Astrocyte (in vitro differentiated cells and primary cell): ENCODE measurements at regions not wholly inside any gene's neighbourhood (a gene's known extent, or its start where the extent isn't known, plus 50 kb on each side); places are given as distances from the start of the nearest gene placed in this dataset.

Experiments used
- CTCF ChIP-seq: IDR thresholded peaks from 2 replicates; pipeline ENCODE4 v1.5.1; 2011; ENCODE audit warnings: low read depth, mild to moderate bottlenecking, inconsistent platforms, low read length, moderate library complexity; ENCODE audit not compliant: insufficient read depth
- EZH2 ChIP-seq: IDR thresholded peaks from 2 replicates; pipeline ENCODE4 v1.6.1; 2012; ENCODE audit warnings: mild to moderate bottlenecking, low read length, inconsistent platforms; ENCODE audit not compliant: insufficient read depth

- TF ChIP-seq CTCF (no peak), EZH2 (no peak)
Observed at GRCh38 chr3:106797461-106797860, 579.8 kb upstream of the CCDC54 start.
